ENCODE measurements at regions not wholly inside any gene's neighbourhood (a gene's known extent, or its start where the extent isn't known, plus 50 kb on each side); places are given as distances from the start of the nearest gene placed in this dataset.

DNA sequence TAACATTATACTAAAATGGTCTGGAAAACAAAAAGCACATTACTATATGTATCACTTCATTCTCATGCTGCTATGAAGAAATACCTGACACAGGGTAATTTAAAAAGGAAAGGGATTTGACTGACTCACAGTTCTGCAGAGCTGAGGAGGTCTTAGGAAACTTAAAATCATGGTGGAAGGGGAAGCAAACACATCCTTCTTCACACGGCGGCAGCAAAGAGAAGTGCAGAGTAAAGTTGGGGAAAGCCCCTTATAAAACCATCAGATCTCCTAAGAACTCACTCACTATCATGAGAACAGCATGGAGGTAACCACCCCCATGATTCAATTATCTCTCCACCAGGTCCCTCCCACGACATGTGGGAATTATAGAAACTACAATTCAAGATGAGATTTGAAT lies 60.0 kb downstream of the FAM181B start:
- TF ChIP-seq, protein P1, sequence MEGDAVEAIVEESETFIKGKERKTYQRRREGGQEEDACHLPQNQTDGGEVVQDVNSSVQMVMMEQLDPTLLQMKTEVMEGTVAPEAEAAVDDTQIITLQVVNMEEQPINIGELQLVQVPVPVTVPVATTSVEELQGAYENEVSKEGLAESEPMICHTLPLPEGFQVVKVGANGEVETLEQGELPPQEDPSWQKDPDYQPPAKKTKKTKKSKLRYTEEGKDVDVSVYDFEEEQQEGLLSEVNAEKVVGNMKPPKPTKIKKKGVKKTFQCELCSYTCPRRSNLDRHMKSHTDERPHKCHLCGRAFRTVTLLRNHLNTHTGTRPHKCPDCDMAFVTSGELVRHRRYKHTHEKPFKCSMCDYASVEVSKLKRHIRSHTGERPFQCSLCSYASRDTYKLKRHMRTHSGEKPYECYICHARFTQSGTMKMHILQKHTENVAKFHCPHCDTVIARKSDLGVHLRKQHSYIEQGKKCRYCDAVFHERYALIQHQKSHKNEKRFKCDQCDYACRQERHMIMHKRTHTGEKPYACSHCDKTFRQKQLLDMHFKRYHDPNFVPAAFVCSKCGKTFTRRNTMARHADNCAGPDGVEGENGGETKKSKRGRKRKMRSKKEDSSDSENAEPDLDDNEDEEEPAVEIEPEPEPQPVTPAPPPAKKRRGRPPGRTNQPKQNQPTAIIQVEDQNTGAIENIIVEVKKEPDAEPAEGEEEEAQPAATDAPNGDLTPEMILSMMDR (IDR thresholded peaks at IDR 0.05; ENCODE audit: insufficient read depth, low read length), result no peak
- TF ChIP-seq POLR2AphosphoS5 (IDR thresholded peaks at IDR 0.05; ENCODE audit: low read depth), result no peak
- no peak for TF ChIP-seq GABPA (IDR thresholded peaks at IDR 0.05; ENCODE audit: low read depth)

Data from HL-60 (cell line).